WTC11 (cell line): ENCODE measurements at regions not wholly inside any gene's neighbourhood (a gene's known extent, or its start where the extent isn't known, plus 50 kb on each side); places are given as distances from the start of the nearest gene placed in this dataset.

ENCODE experiments used
- ATF6 ChIP-seq: sonication (generic); formaldehyde crosslinking; IDR thresholded peaks from 2 replicates; pipeline ENCODE4 v1.8.1; 2023; ENCODE audit warnings: mild to moderate bottlenecking, missing genetic modification reagents
- CREB1 ChIP-seq: sonication (generic); formaldehyde crosslinking; IDR thresholded peaks from 2 replicates; pipeline ENCODE4 v1.8.0; 2023; ENCODE audit warnings: mild to moderate bottlenecking, missing genetic modification reagents
- CTCF ChIP-seq: fragments of 200-600 bp; IDR thresholded peaks from 2 replicates; pipeline ENCODE4 v1.8.0; 2022; ENCODE audit warnings: antibody characterized with exemption
- ETV6 ChIP-seq: sonication (generic); formaldehyde crosslinking; IDR thresholded peaks from 2 replicates; pipeline ENCODE4 v1.8.1; 2022; ENCODE audit warnings: mild to moderate bottlenecking, missing genetic modification reagents
- FOXJ3 ChIP-seq: sonication (generic); formaldehyde crosslinking; IDR thresholded peaks from 2 replicates; pipeline ENCODE4 v1.9.0; 2021; ENCODE audit warnings: missing genetic modification reagents, mild to moderate bottlenecking, borderline replicate concordance
- MLX ChIP-seq: sonication (generic); formaldehyde crosslinking; IDR thresholded peaks from 2 replicates; pipeline ENCODE4 v1.8.1; 2023; ENCODE audit warnings: mild to moderate bottlenecking, missing genetic modification reagents, moderate library complexity
- NR1H2 ChIP-seq: sonication (generic); formaldehyde crosslinking; IDR thresholded peaks from 2 replicates; pipeline ENCODE4 v1.9.0; 2021; ENCODE audit warnings: mild to moderate bottlenecking, moderate library complexity, missing genetic modification reagents
- TF ChIP-seq, protein P1 (sequence below): sonication (generic); formaldehyde crosslinking; conservative IDR thresholded peaks from 2 replicates; pipeline ENCODE4 v1.8.1; 2022; ENCODE audit warnings: mild to moderate bottlenecking, missing genetic modification reagents
- TF ChIP-seq, protein P2 (sequence below): sonication (generic); formaldehyde crosslinking; IDR thresholded peaks from 2 replicates; pipeline ENCODE4 v1.8.0; 2022; ENCODE audit warnings: mild to moderate bottlenecking, missing genetic modification reagents

GRCh38 chr3:72328755-72329277, 519.4 kb downstream of the SHQ1 start:
- TF ChIP-seq CTCF = no peak
- TF ChIP-seq MLX (CRISPR knock-in tag) = no peak
- TF ChIP-seq FOXJ3 = no peak
- TF ChIP-seq ATF6 = no peak
- TF ChIP-seq, protein P1, sequence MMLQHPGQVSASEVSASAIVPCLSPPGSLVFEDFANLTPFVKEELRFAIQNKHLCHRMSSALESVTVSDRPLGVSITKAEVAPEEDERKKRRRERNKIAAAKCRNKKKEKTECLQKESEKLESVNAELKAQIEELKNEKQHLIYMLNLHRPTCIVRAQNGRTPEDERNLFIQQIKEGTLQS (CRISPR knock-in tag) = no peak
- TF ChIP-seq NR1H2 (CRISPR knock-in tag) = no peak
- TF ChIP-seq, protein P2, sequence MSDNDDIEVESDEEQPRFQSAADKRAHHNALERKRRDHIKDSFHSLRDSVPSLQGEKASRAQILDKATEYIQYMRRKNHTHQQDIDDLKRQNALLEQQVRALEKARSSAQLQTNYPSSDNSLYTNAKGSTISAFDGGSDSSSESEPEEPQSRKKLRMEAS = no peak
- TF ChIP-seq ETV6 = no peak
- TF ChIP-seq CREB1 (CRISPR knock-in tag) = no peak
